ENCODE measurements at regions not wholly inside any gene's neighbourhood (a gene's known extent, or its start where the extent isn't known, plus 50 kb on each side); places are given as distances from the start of the nearest gene placed in this dataset.

DNA sequence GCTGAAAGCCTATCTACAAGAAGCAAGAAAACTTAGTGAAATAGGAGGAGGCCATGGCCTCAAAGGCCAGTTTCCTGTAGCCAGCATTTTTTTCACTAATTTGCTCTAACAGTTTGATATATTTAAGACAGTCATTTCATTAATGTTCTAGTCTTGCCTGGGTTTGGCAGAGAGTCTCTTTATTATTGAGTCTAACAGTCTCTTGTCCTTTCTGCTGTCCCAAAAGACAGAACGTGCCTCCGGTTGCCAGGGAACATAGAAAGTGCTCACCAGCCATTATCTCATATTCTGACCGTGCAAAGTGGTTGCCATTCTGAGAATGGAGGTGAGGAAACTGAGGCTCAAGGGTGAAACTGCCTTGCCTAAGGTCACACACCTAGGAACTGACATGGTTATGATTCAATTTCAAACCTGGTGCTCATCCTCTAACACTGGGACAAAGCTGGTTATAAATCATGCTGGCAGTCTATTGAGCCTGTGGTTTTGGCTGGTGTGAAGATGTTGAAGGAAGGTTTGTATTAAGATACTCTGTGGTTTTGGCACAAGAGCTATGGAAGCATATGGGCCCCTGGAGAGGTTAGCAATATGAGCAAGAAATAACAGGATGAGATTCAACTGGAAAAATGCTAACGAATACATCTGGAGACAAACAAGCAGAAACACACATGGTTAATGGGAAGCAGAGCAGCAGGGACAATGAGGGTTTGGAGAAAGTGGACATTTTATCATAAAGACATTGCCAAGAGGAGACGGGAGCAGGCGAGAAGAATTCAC, 903.3 kb upstream of the KLHL29 start:
- intact Hi-C loops (cut with DNase I), result no loop called here
- no peak for DNase-seq

DNA sequence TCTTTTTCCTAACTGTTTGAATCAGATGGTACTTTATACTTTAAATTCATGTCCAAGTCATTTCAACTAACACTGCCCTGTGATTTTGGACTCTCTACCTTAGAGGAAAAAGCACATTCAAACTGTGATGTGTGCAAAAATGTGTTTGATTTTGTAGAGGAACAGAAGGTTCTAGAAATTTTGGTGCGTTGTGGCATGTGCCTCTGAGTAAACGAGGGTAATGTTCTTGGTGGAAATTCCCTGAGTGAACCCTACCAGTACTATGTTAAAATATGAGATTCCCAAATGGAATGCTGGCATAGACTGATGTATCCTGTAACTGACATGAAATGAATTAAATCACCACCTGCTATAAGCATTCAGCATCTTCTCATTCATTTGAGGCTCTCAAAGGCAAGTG, 901.9 kb upstream of the KLHL29 start:
- intact Hi-C loops (cut with DNase I), result no loop called here
- DNase-seq, result no peak

DNA sequence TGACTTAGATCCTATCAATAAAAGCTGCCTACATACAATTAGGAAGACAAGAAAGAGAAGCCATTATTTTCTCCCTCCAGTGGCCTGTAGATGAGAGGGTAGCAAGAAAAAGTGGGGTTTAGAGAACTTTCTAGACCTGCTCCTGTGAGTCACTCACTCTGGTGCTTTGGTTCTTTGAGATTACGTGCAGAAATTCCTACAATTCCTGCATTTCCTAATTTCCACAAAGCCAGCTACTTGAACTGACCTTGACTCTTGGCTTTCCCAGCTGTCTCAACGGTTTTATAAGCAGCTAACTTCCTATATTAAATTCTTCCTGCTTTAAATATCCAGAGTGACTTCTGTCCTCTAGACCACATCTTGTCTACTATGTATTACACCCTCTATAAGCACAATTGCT, 899.5 kb upstream of the KLHL29 start:
- intact Hi-C loops (cut with DNase I), result no loop called here
- no peak for DNase-seq

DNA sequence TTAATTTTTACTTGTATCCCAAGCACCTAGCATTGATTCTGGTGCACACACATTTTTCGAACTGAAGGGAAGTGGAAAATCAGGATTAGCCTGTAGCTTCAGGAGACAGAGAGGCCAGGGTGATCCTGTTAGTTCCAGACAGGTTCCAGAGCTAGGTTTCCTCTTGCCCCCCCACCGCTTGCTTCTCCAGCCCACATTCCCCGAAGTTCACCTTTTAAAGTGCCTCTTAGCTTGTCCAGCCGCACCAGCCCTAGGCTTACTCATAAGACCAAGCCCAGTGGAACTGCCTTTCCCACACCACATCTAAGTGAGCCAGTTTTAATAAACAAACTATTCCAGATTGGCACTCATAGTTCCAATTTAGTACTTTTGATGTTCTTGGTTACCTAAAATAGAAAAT, 898.6 kb upstream of the KLHL29 start:
- intact Hi-C loops (cut with DNase I), result no loop called here
- DNase-seq, result no peak

DNA sequence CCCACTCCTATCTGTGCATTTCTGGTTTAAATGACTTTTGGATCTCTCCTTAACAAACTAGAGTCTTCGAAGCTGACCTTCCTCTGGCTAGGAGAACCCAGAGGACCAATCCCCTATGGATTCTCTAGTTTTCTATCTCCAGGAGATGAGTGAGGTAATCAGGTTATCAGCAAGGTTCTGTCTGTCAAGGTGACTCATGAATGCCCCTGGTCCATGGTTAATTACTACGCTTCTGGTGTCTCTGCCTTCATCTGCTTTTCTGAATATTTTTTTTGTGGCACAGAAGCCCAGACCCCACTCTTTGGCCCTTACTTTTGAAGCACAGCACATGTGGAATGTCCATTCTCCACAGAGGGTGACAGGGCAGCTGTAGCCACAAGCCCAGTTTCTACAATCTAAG, 897.9 kb upstream of the KLHL29 start:
- intact Hi-C loops (cut with DNase I), result no loop called here
- DNase-seq, result no peak

DNA sequence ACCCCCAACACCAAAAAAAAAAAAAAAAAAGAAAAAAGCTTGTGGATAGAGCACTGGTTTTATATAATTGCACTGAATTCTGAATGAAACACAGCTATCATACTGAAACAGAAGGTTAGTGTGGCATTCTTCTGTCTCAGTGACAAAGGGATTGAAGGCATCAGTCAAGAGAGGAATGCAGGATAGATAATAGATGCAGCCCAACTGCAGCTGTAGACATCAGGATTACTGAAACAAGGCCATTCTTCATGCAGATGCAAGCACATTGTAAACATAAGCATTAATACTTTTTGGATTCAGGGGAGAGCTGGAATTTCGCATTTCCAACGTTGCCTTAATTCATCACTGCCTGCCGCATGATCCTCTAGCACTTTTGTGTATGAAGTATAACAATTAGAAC, 897.4 kb upstream of the KLHL29 start:
- DNase-seq, result no peak
- intact Hi-C loops (cut with DNase I), result no loop called here

DNA sequence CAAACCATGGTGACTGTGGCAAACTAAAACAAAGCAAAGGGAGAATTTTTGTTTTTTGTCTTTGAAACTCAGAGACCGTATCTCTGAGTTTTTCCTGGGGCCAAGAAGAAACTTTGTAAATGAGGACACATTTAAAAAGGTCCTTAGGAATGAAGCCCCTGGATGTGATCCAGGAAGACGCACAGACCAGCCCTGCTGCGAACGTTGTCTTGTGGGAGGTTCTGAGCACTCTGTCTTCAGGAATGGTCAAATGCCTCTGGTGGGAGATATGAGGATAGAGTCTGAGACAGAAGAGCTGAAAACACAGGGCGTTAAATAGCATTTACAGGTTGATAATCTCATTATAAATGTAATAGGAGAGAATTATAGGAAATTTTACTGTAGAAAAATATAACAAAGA, 893.5 kb upstream of the KLHL29 start:
- no peak for DNase-seq
- intact Hi-C loops (cut with DNase I), result no loop called here

DNA sequence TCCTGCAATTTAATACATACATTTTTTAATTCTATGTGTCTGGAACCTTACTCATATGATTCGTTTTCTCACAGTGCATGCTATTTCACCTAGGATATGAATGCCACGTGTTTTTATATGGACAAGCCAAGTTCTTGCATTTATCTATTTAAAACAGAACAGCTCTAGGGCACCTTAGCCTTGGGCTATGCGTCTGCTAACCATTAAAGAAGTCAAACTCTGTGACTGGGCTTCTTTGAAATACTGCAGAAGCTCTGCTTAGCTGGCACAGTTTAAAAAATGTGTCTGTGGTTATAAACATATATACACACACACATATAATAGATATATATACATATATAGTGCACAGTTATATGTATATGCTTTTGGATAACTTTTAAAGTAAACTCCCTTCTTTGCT, 890.8 kb upstream of the KLHL29 start:
- intact Hi-C loops (cut with DNase I), result no loop called here
- no peak for DNase-seq

DNA sequence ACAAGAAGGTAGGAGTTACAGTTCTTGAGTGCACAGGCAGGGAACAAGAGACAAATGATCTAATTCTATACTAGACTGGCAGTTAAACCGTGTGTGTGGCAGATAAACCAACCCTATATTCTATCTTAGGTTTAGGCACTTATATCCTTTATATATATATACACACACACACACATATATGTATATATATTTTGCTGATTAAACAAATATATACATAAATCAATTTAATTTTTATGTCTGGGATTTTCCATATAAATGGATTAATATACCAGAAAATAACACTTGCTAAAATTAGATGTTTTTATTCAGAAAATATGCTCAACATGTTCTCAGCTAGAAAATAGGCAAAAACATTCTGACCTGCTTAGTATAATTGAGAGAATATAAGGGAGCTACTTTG, 887.9 kb upstream of the KLHL29 start:
- no peak for DNase-seq
- intact Hi-C loops (cut with DNase I), result no loop called here

DNA sequence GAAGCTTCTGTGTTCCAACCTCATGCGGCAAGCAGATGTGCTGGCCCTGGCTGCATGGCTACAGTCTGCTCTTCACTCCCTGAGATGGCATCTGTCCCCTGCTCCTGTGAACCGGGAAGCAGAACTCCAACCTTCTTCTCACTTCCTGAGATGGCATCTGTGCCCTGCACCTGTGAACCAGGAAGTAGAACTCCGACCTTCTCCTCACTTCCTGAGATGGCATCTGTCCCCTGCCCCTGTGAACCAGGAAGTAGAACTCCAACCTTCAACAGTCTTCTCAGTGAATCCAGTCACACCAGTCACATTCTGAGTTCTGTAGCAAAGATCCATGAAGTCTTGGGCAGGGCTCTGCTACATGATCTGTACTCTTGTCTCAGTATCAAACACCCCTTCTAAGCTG, 887.2 kb upstream of the KLHL29 start:
- intact Hi-C loops (cut with DNase I), result no loop called here
- no peak for DNase-seq

DNA sequence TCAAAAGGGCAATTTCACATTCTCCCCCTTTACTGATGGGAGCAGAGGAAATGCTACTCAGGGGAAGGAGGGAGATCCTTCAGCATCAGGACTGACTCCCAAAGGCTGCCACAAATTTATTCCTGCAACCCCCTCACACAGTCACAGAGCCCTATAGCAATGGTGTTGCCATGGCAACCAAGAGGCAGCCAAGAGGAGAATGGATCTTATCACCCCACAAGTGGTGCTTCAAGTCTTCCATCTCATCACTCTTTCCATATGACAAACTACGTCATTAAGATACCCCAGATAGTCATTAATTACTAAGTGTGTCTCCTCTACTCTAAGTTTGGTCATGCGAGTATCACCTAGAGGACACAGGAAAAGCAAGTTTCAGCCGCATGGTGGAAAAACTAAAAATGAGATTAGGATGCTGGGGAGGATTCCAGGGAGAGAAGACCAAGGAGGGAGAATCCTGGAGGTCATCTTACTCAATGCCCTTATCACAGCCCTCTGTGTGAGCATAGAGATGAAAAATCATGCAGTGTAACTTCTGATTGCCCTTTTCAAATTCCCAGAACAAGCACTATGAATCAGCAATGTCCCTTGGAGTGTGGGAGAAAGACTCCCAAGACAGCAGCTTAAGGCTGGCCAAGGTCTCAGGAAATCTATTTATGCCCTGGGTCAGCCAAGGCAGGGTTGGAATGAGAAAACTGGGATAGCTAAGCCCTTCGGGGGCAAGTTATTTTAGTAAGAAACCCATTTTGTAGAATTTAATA, 885.7 kb upstream of the KLHL29 start:
- DNase-seq, result peak in 4 of 10 donors; percentile 21 to 88 (median 32)
- intact Hi-C loops (cut with DNase I), result no loop called here

DNA sequence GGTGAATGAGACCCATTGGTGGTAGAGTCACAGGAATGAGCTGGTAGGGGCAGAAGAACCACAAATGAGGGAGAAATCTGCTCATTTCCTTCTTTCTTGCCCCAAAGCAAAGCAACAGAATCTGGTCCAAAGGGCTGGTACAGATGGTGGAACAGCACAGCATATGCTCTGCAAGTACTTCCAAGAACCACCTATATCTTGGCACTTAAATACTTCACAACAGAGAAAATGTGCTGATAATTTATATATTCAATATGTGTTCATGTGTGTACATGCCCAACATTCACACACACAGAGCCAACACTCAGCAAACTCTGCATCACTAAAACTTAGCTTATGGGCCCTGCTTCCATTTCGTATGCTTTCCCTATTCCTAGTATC, 884.4 kb upstream of the KLHL29 start:
- intact Hi-C loops (cut with DNase I), result no loop called here

DNA sequence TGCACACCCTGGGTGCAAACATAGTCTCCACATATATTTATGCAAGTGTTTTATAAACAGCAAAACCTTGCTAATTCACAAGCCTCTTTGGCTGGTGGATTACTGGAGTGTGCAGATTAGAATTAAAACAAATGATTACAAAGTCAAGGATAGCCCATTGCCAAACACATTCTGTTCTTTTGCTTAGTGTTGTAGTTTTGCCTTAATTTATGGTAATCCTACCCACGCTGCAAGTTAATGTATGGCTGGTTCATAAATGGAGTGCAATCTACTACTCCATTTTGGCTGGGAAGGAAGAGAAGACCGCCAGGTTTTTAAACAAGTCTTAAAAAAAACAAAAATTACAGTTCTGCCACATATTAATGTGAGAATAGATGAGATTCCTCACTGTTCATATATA, 883.1 kb upstream of the KLHL29 start:
- DNase-seq, result no peak
- intact Hi-C loops (cut with DNase I), result no loop called here

More for the DNA sequence above, 884.4 kb upstream of the KLHL29 start:
- peak in 1 of 10 donors; percentile 9 for DNase-seq

DNA sequence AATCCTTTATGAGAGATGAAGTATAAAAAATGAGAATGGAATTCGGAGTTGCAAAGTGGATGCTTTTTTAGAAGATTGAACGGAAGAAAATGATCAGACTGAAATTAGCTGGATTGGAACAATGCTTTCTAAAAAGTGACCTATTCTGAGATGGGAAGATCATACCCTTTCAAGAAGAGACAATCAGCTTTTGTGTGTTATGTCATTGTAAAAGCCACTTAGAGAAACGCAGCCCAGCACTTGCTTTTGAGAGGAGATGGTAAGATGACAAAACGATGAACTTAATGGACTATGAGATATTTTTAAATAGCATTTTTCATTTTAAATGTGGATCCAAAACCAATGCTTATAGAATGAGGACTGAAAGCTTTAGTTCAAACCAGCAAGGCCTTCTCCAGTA, 871.4 kb upstream of the KLHL29 start:
- intact Hi-C loops (cut with DNase I), result no loop called here
- DNase-seq, result no peak

DNA sequence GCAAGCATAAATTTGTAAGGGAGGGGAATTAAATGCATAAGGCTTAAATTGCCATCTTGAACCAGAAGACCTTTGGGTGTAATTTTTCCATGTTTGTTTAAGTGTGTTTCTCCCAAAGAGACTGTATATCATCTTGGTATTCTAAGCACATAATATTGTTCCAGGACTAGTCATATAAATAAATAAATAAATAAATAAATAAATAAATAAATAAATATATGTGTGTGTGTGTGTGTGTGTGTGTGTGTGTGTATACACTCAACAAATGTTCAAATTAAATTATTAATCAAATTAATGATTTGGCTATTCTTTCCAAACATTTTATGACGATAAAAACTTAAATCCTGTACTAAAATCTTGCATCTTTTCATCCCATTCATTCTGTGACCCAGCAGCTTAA, 867.8 kb upstream of the KLHL29 start:
- intact Hi-C loops (cut with DNase I), result no loop called here
- DNase-seq, result no peak

DNA sequence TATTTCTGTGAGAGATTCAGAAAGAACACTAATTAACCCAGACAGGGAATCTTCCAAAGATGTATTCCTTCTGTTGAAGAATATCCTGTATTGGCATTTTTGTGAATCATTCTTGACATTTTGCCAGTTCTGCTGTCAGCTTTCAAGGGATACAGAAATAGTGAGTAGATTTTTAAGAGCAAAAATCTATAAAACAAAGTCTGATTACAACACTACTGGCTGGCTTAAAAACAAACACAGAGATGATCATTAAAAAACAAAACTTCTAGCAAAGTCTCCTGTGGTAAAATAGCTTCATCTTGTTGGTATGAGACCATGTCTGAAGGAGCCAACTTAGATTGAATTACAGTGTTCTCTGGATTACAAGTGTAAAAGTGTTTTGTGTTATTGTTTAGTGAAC, 866.3 kb upstream of the KLHL29 start:
- intact Hi-C loops (cut with DNase I), result no loop called here
- DNase-seq, result no peak

DNA sequence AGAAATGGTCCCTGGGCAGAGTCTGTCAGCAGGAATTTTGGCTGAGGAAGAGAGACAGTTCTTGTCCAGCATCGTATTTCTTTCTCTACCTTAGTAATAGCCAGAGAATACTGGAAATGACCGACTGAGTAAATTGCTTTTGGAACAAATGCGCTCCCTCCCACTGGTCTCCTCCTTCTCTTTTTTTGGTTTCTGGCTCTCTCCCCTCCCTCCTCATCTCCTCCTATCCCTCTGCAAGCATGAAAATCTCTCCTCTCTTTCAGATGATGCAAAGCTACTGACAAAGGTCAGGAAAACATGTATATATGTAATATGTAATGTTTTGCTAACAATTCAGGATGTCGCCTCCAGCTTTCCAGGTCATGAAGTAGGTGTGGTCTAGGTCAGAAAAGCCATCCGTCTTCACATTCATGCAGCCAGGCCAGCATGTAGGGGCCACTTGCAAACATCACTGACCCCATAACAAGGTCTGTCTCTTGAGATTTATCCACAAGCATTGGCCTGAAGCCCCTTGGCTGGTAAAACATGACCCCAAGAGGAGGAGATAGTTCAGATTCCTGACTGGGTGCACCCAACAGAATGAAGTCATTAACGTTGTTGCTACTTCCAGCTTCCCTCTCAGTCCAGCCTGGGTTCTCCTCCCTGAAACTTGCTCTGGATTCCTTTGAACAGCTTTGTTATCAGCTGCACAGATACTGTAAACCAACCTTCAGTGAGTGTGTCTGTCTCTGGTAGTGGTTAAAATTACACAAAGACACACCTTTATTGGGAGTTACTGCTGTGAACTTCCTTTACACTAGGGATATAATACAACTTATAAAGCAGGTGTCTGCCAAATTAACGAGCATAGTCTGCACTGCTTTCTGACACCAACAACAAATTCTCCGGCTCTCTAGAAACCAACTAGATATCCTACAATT, 864.4 kb upstream of the KLHL29 start:
- intact Hi-C loops (cut with DNase I), result no loop called here
- no peak for DNase-seq

DNA sequence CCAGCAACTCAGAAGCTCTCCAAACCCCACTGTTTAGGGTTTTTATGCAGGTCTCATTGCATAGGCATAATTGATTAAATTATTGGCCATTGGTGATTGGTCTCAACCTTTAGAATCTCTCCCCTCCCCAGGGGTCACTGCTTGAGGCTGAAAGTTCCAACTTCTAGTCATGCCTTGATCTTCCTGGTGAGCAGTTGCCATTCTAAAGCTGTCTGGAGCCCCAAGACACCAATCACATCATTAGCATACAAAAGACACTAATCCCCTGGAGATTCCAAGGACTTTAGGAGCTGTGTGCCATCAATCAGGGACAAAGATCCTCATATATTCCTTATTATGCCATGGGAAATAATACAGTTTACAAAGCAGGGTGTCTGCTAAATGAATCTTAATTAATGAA, 863.4 kb upstream of the KLHL29 start:
- no peak for DNase-seq
- intact Hi-C loops (cut with DNase I), result no loop called here

DNA sequence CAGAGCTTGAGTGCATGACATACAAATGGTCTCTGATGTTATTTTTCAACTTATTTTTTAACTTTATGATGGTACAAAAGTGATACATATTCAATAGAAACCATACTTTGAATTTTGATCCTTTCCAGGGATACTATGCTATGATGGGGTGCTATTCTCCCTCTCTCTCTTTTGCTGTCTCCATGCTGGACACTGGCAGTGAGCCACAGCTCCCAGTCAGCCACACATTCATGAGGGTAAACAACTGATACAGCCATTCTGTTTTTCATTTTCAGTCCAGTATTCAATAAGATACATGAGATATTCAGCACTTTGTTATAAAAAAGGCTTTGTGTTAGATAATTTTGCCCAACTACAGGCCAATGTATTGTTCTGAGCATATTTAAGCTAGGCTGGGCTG, 859.3 kb upstream of the KLHL29 start:
- intact Hi-C loops (cut with DNase I), result no loop called here

DNA sequence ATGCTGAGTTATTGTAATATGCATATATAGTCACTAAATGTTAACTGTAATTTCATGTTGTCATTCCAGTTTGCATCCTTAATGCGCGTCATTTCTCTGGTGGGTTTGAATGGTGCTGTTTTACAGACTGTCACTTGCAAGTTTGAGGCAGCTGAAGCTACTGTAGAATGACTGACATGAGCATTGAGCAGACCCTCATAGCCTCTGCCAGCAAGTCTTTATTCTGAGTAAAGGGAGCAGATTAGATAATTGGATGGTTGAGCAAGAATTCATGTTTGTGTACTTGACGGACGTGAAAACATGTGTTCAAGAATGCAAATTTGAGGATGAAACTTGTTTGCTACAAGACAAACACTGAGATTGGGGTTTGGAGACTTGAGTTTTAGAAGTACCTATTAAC, 854.8 kb upstream of the KLHL29 start:
- intact Hi-C loops (cut with DNase I), result no loop called here
- DNase-seq, result no peak

More for the DNA sequence above, 859.3 kb upstream of the KLHL29 start:
- peak in 5 of 10 donors; percentile 12 to 83 (median 30) for DNase-seq

DNA sequence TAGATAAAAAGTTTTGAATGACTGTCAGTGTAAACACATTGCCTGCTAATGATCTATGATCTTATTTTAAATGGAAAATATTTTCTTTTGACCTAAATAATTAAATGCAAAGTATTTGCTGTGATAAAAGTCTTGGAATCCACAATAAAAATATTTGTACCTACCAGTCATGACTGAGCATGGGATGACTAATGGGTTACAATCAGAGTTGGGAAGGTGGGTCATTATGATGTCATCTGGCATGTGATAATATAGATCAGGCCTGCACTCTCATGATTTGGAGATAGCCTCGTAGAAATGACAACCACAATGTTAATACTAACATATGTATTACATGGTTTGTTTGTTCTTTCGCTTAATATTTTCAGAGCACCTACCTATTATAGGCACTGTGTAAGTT, 848.8 kb upstream of the KLHL29 start:
- intact Hi-C loops (cut with DNase I), result no loop called here
- no peak for DNase-seq

All from posterior cingulate gyrus (tissue), 11 donors.